HEK293T (cell line): ENCODE measurements at regions not wholly inside any gene's neighbourhood (a gene's known extent, or its start where the extent isn't known, plus 50 kb on each side); places are given as distances from the start of the nearest gene placed in this dataset.

Experiments
- ARNT ChIP-seq: fragments of 450-650 bp; IDR thresholded peaks from 2 replicates; pipeline ENCODE4 v1.6.1; 2017; ENCODE audit warnings: mild to moderate bottlenecking
- BHLHE40 ChIP-seq: fragments of 450-650 bp; IDR thresholded peaks from 2 replicates; pipeline ENCODE4 v1.6.1; 2016; ENCODE audit warnings: mild to moderate bottlenecking, moderate library complexity, borderline replicate concordance
- CTBP1 ChIP-seq: fragments of 450-650 bp; IDR thresholded peaks from 2 replicates; pipeline ENCODE4 v1.6.1; 2016; ENCODE audit warnings: borderline replicate concordance
- ELF4 ChIP-seq: fragments of 450-650 bp; IDR thresholded peaks from 2 replicates; pipeline ENCODE4 v1.6.1; 2017; ENCODE audit warnings: antibody characterized with exemption
- FOXA1 ChIP-seq: fragments of 450-650 bp; IDR thresholded peaks from 2 replicates; pipeline ENCODE4 v1.6.1; 2016; ENCODE audit warnings: mild to moderate bottlenecking
- FOXK2 ChIP-seq: fragments of 450-650 bp; IDR thresholded peaks from 2 replicates; pipeline ENCODE4 v1.6.1; 2016; ENCODE audit warnings: mild to moderate bottlenecking
- FOXM1 ChIP-seq: fragments of 450-650 bp; IDR thresholded peaks from 2 replicates; pipeline ENCODE4 v1.6.1; 2017; ENCODE audit warnings: mild to moderate bottlenecking, borderline replicate concordance
- HDGF ChIP-seq: fragments of 450-650 bp; IDR thresholded peaks from 2 replicates; pipeline ENCODE4 v1.6.1; 2017; ENCODE audit warnings: antibody characterized with exemption, borderline replicate concordance
- L3MBTL2 ChIP-seq: fragments of 450-650 bp; conservative IDR thresholded peaks from 2 replicates; pipeline ENCODE4 v1.6.1; 2016; ENCODE audit warnings: mild to moderate bottlenecking
- LEF1 ChIP-seq: fragments of 450-650 bp; IDR thresholded peaks from 2 replicates; pipeline ENCODE4 v1.6.1; 2017; ENCODE audit warnings: mild to moderate bottlenecking, borderline replicate concordance
- NFRKB ChIP-seq: fragments of 450-650 bp; IDR thresholded peaks from 2 replicates; pipeline ENCODE4 v1.6.1; 2016; ENCODE audit warnings: mild to moderate bottlenecking, moderate library complexity
- SP1 ChIP-seq: fragments of 450-650 bp; IDR thresholded peaks from 2 replicates; pipeline ENCODE4 v1.6.1; 2017
- TARDBP ChIP-seq: fragments of 450-650 bp; IDR thresholded peaks from 2 replicates; pipeline ENCODE4 v1.6.1; 2016
- TF ChIP-seq, protein P1 (sequence below): fragments of 450-650 bp; IDR thresholded peaks from 2 replicates; pipeline ENCODE4 v1.6.1; 2016

GRCh38 chr2:226410247-226410835, 389.3 kb downstream of the IRS1 start:
- TF ChIP-seq ELF4 (no peak), BHLHE40 (no peak), FOXK2 (no peak), FOXA1 (no peak), TARDBP (no peak), SP1 (no peak), L3MBTL2 (no peak), LEF1 (no peak), CTBP1 (no peak), FOXM1 (no peak), HDGF (no peak), NFRKB (no peak), ARNT (no peak)
- TF ChIP-seq, protein P1, sequence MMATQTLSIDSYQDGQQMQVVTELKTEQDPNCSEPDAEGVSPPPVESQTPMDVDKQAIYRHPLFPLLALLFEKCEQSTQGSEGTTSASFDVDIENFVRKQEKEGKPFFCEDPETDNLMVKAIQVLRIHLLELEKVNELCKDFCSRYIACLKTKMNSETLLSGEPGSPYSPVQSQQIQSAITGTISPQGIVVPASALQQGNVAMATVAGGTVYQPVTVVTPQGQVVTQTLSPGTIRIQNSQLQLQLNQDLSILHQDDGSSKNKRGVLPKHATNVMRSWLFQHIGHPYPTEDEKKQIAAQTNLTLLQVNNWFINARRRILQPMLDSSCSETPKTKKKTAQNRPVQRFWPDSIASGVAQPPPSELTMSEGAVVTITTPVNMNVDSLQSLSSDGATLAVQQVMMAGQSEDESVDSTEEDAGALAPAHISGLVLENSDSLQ: no peak
